GM20000 (cell line): ENCODE measurements at regions not wholly inside any gene's neighbourhood (a gene's known extent, or its start where the extent isn't known, plus 50 kb on each side); places are given as distances from the start of the nearest gene placed in this dataset.

ENCODE experiments used
- DNase-seq: peaks from one replicate; pipeline ENCODE4 v3.0.0; 2012; ENCODE audit warnings: low spot score
- CTCF ChIP-seq: IDR thresholded peaks from 2 replicates; pipeline ENCODE4 v1.5.1; 2012; ENCODE audit warnings: mild to moderate bottlenecking, control low read depth; ENCODE audit errors: extremely low read depth, missing control alignments

GRCh38 chr9:93826905-93827544 lies 128.1 kb downstream of the BARX1 start:
- no peak for TF ChIP-seq CTCF
- no peak for DNase-seq

GRCh38 chr9:93826209-93826608 lies 128.9 kb downstream of the BARX1 start:
- no peak for TF ChIP-seq CTCF
- DNase-seq, result peak; percentile 20

GRCh38 chr9:93825348-93826115 lies 129.6 kb downstream of the BARX1 start:
- DNase-seq, result peak; percentile 11
- TF ChIP-seq CTCF, result no peak

- peak; percentile 9 for DNase-seq
- TF ChIP-seq CTCF, result no peak
Measured at GRCh38 chr9:93824386-93825294, 130.5 kb downstream of the BARX1 start.

- no peak for TF ChIP-seq CTCF
- DNase-seq, result no peak
Measured at GRCh38 chr9:93823245-93824072, 131.7 kb downstream of the BARX1 start.

GRCh38 chr9:93822229-93822628 lies 132.9 kb downstream of the BARX1 start:
- no peak for TF ChIP-seq CTCF
- no peak for DNase-seq
